Right lobe of liver (tissue), 6 donors: ENCODE measurements at regions not wholly inside any gene's neighbourhood (a gene's known extent, or its start where the extent isn't known, plus 50 kb on each side); places are given as distances from the start of the nearest gene placed in this dataset.

ENCODE experiments used
- ATAC-seq, 4 donors: fragments of 200-7000 bp; cut with Tn5 transposase; one replicate each; pipeline ENCODE4 v1.9.1; 2020; ENCODE audit warnings: mild to moderate bottlenecking in 4 of 4, moderate library complexity in 4 of 4
- DNase-seq, 3 donors: peaks; one replicate each; pipeline ENCODE4 v3.0.0-alpha.2; 2020
- H3K27ac ChIP-seq, 3 donors: fragments of 200-600 bp; one replicate each; pipeline ENCODE4 v1.8.0; 2022
- H3K27me3 ChIP-seq, 2 donors: fragments of 200-600 bp; one replicate each; pipeline ENCODE4 v1.8.0; 2022
- H3K36me3 ChIP-seq, 4 donors: fragments of 200-600 bp; sonication (generic) in 1 of 4; one replicate each; pipeline versions ENCODE4 v1.5.1 to v1.8.0; 2017 to 2022; ENCODE audit warnings: control low read depth in 1 of 4
- H3K4me1 ChIP-seq, 4 donors: fragments of 200-600 bp; sonication (generic) in 1 of 4; one replicate each; pipeline versions ENCODE4 v1.5.1 to v1.8.0; 2017 to 2022; ENCODE audit warnings: control low read depth in 1 of 4
- H3K4me3 ChIP-seq, 3 donors: fragments of 200-600 bp; one replicate each; pipeline ENCODE4 v1.8.0; 2022
- H3K9me3 ChIP-seq, 4 donors: fragments of 200-600 bp; sonication (generic) in 1 of 4; one replicate each; pipeline versions ENCODE4 v1.5.1 to v1.8.0; 2017 to 2022; ENCODE audit warnings: control low read depth in 1 of 4
- POLR2A ChIP-seq: fragments of 450-650 bp; IDR thresholded peaks from one replicate; pipeline ENCODE4 v1.6.1; 2017; ENCODE audit warnings: antibody characterized with exemption, mild to moderate bottlenecking
- whole genome bisulfite sequencing: methylation state at CpG from one replicate; pipeline ENCODE4 v1.1.6; 2018; ENCODE audit warnings: low coverage, low lambda C conversion rate; ENCODE audit not compliant: insufficient coverage; ENCODE audit errors: missing lambda C conversion rate; 5-methylcytosine and 5-hydroxymethylcytosine counted together
- intact Hi-C, 2 donors: fragments of 100-400 bp; cut with DNase I; formaldehyde crosslinking; loops; one replicate each; pipeline versions ENCODE4 v1.11.2 to v1.14.1; 2022
- TF ChIP-seq, protein P1 (sequence below), 4 donors: fragments of 200-600 bp in 3 of 4; fragments of 450-650 bp in 1 of 4; IDR thresholded peaks; one replicate each; pipeline versions ENCODE4 v1.5.1 to v1.8.0; 2016 to 2022; ENCODE audit warnings: antibody characterized with exemption in 4 of 4, mild to moderate bottlenecking in 2 of 4
- donor health status: DM: no; HTN: yes; CAD: no.
- donor health status: DM: no; HTN: no; CAD: no.
- donor health status: DM: no; HTN: no; CAD: no.
- donor health status: DM: no; HTN: yes; CAD: no.
- donor health status: DM: no; HTN: yes; CAD: no.

DNA sequence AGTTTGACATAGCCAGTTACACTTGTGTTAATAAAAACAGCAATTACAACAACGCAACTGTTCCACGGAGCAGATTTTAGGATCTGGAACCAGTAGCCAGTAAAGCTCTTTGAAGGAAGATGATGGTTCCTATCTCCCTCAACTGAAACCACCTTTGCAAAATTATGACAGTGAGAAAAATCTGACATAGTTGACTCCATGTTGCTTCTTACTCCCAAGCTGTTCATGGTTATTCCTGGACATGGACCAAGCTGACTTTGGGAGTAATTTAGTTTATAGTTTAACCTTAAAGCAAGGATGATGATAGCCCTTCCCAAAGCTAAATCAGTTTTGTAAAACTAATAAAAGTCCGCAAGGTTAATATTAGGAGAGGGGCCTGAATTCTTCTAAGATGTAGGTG, 518.0 kb upstream of the ZP4 start:
- Histone ChIP-seq H3K4me3 (no peak overlapping the region), H3K9me3 (no peaks in the 10 kb centered on the region), H3K4me1 (no peaks in the 10 kb centered on the region), H3K36me3 (no peaks in the 10 kb centered on the region), H3K27me3 (no peaks in the 10 kb centered on the region), H3K27ac (no peak overlapping the region)
- TF ChIP-seq POLR2A, result no peak
- TF ChIP-seq, protein P1, sequence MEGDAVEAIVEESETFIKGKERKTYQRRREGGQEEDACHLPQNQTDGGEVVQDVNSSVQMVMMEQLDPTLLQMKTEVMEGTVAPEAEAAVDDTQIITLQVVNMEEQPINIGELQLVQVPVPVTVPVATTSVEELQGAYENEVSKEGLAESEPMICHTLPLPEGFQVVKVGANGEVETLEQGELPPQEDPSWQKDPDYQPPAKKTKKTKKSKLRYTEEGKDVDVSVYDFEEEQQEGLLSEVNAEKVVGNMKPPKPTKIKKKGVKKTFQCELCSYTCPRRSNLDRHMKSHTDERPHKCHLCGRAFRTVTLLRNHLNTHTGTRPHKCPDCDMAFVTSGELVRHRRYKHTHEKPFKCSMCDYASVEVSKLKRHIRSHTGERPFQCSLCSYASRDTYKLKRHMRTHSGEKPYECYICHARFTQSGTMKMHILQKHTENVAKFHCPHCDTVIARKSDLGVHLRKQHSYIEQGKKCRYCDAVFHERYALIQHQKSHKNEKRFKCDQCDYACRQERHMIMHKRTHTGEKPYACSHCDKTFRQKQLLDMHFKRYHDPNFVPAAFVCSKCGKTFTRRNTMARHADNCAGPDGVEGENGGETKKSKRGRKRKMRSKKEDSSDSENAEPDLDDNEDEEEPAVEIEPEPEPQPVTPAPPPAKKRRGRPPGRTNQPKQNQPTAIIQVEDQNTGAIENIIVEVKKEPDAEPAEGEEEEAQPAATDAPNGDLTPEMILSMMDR (IDR thresholded peaks at IDR 0.05), result no peak
- intact Hi-C loops, result no loop called here
- DNase-seq (no peak), ATAC-seq (no peak)
- WGBS, result 83% methylated on average over 3 of the region's 3 CpGs

DNA sequence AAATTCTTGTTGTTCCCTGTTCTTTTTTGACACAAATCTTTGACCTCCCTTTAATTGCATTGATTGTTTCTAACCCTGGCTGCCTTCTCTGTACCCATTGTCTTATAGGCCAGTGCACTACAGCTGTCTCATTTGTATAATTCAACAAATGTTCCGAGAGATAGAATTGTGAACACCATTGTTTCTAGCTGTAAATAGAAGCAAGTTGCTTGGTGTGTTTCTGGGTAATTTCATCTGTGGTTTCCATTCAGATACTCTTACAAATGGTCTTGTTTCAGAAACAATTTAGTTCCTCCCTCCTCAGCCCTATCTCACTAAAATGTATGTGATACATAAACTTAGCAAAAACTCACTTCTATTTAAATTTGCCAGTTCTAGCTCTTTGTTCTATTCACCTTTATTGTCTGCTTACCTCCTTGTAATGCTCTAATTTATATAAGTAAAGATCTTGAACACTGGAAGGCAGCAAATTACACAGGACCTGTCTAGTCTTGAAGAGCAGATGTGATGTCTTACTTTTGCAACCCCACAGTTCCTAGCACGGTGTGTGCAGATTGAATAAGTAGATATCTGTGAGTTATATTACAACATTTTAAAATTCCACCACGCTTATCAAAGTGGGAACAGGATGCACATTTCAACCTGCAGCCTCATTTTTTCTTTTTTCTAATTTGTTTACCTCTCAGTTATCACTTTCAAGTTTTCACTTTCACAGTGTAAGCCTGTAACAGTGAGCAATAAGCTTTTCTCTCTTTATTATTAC, 515.6 kb upstream of the ZP4 start:
- H3K27ac ChIP-seq, result no peak overlapping the region
- no peaks in the 10 kb centered on the region for H3K9me3 ChIP-seq
- no peak overlapping the region for H3K4me3 ChIP-seq
- intact Hi-C loops, result no loop called here
- no peak for DNase-seq
- no peaks in the 10 kb centered on the region for H3K36me3 ChIP-seq
- no peak for ATAC-seq
- 38% methylated on average over 3 of the region's 3 CpGs for WGBS
- TF ChIP-seq, protein P1 (IDR thresholded peaks at IDR 0.05), result no peak
- TF ChIP-seq POLR2A, result no peak
- H3K4me1 ChIP-seq, result no peaks in the 10 kb centered on the region
- H3K27me3 ChIP-seq, result no peaks in the 10 kb centered on the region

DNA sequence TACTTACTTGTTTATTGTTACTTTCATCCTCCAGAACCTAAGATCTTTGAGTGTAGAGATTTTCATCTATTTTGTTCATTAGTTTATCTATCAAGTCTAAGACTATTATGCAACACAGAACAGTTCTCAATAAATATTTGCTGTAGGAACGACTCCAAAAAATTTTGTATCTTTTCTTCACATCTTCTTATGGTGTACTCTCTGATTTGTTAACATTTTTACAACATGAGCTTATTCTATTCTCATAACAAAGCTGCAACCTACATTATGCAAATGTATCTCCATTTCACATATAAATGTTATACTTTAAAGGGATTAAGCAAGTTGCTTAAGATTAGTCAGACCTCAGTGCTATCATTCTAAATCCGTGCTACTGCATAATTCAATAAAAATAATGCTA, 514.2 kb upstream of the ZP4 start:
- H3K9me3 ChIP-seq, result no peaks in the 10 kb centered on the region
- WGBS, result 52% methylated on average over 2 of the region's 2 CpGs
- intact Hi-C loops, result no loop called here
- H3K4me1 ChIP-seq, result no peaks in the 10 kb centered on the region
- no peak overlapping the region for H3K27ac ChIP-seq
- H3K27me3 ChIP-seq, result no peaks in the 10 kb centered on the region
- DNase-seq (no peak), ATAC-seq (no peak)
- no peak overlapping the region for H3K4me3 ChIP-seq
- no peaks in the 10 kb centered on the region for H3K36me3 ChIP-seq
- TF ChIP-seq, protein P1 (IDR thresholded peaks at IDR 0.05), result no peak
- TF ChIP-seq POLR2A, result no peak

DNA sequence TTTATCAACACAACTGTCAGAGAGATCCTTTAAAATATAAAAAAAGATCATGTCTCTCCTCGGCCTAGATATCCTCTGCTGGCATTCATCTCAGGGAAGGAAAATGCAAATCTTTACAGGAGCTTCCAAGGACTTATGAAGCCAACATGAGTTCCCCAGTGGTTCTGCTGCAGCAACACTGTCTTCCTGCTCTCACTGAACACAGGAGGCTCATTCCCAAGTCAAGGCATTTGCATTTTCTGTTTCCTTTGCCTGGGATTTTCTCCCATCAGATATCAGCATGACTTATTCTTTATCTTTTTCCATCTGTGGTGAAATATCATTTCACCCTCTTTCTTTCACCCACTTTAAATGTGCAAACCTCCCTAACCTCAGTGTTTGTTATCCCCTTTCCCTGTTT, 513.8 kb upstream of the ZP4 start:
- intact Hi-C loops, result no loop called here
- TF ChIP-seq, protein P1 (IDR thresholded peaks at IDR 0.05), result no peak
- Histone ChIP-seq H3K36me3 (no peaks in the 10 kb centered on the region), H3K27ac (no peak overlapping the region), H3K4me3 (no peak overlapping the region), H3K27me3 (no peaks in the 10 kb centered on the region), H3K9me3 (no peaks in the 10 kb centered on the region), H3K4me1 (no peaks in the 10 kb centered on the region)
- WGBS, result 33% methylated on average over 1 of the region's 1 CpG
- DNase-seq (no peak), ATAC-seq (no peak)
